T-helper 2 cell treated with Interferon-gamma antibody and Interleukin-4, amounts not matched to agents 100 ng/mL and 5 ng/mL, for 36 hours (primary cell): ENCODE measurements at regions not wholly inside any gene's neighbourhood (a gene's known extent, or its start where the extent isn't known, plus 50 kb on each side); places are given as distances from the start of the nearest gene placed in this dataset.
"Not testable (repeated sequence)": the region's sequence is repeated elsewhere in the genome, so short reads cannot be mapped to it uniquely, and the experiment has no call there.

Experiments used
- intact Hi-C: fragments of 100-400 bp; cut with micrococcal nuclease; formaldehyde crosslinking; loops from one replicate; pipeline ENCODE4 v1.15.1; 2023

DNA sequence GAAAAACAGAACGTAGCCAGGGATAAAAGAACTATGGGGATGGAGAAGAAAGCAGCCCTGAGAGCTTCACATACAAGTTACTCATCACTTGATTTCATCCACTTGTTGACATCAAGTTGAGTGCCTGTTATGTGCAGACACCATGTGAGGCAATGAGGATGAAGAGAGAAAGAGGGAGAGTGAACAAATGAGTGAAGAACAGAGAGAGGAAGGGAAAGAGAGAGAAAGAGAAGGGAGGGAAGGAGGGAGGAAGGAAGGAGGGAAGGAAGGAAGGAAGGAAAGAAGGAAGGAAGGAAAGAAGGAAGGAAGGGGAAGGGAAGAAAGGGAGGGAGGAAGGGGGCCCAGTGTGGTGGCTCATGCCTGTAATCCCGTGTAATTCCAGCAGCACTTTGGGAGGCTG is 72.3 kb upstream of the SMAD3 start:
- intact Hi-C loops: no loop called here

DNA sequence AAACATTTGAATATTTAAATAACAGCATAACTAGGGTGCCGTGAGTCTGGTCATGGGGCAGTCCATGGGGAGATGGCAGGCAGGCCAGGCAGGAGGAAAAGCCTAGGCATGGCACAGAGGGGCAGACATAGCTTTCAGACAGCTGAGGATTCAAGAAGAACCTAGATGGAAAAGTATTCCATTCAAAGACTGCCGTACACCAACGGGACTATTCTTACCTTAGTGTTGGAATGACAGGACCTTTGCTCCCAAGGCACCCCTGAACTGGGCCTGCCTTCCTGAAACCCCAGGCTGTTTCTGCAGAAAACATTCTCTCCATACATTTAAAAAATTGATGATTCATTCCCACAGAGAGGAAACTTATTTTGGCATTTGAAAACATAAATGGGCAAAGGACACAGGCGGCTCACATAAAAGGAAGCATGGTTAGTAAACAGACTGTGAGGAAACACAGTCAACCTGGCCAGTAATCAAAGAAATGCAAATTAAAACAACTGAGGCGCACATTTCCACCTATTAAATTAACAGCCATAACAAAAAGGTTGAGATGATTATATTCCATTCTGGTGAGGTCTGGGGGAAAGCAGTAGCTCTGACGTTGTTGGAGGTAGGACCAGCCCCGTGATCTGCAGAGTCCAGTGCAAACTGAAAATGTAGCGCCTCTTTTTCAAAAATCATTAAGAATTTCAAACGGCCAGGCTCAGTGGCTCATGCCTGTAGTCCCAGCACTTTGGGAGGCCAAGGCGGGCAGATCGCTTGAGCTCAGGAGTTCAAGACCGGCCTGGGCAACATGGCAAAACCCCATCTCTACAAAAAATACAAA is 71.3 kb upstream of the SMAD3 start:
- intact Hi-C loops: no loop called here

DNA sequence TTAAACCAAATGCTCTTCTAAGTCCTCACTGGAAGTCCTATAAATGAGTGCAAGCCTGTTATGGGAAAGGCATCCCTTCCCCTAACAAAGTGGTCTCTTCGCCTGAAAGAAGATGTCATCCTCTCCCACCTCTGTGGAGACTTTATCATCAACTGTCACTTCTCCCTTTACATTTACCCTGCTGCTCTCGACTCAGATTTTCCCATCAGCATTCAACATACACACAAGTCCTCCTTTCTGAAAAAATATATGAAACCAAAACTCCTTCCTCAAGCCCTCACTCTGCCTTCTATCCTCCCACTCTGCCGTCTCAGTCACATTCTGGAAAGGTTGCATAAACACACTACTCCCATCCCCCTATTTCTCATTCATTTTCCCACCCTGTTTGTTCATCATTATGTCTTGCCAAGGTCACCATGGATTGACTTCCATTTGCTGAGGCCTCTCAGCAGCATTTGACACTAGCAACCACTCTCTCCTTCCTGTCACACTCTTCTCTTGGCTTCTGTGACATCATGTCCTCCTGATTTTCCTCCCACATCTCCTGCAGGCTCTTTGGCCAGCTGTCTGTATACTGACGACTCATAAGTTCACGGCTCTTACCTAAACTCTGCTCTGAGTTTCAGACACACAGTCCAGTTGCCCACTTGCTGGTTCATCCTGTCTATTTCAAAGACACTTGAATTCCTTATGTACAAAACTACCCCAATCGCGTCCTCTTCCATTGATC is 70.3 kb upstream of the SMAD3 start:
- intact Hi-C loops: no loop called here

- intact Hi-C loops: no loop called here
Observed at GRCh38 chr15:66996094-66996493, 69.3 kb upstream of the SMAD3 start.

DNA sequence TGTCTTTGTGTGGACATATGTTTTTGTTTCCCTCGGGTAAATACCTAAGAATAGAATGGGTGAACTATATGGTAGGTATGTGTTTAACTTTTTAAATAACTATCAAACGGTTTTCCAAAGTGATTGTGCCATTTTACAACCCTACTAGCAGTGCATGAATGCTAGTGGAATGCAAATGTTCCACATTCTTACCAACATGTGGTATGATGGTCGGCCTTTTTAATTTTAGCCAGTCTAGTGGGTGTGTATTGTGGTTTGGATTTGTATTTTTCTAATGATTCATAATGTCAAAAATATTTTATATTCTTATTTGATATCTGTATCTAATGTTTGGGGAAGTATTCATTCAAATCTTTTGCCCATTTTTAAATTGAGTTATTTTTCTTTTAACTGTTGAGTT is 68.2 kb upstream of the SMAD3 start:
- intact Hi-C loops: no loop called here

DNA sequence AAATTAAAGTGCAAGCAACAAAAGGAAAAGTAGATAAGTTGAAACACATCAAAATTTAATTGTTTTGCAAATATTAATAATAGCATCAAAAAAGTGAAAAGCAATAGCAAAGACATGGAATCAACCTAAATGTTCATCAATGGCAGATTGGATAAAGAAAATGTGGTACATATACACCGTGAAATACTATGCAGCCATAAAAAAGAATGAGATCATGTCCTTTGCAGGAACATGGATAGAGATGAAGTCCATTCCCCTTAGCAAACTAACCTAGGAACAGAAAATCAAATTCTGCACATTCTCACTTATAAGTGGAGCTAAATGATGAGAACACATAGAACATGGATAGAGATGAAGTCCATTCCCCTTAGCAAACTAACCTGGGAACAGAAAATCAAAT is 67.2 kb upstream of the SMAD3 start:
- intact Hi-C loops: not testable (repeated sequence)

DNA sequence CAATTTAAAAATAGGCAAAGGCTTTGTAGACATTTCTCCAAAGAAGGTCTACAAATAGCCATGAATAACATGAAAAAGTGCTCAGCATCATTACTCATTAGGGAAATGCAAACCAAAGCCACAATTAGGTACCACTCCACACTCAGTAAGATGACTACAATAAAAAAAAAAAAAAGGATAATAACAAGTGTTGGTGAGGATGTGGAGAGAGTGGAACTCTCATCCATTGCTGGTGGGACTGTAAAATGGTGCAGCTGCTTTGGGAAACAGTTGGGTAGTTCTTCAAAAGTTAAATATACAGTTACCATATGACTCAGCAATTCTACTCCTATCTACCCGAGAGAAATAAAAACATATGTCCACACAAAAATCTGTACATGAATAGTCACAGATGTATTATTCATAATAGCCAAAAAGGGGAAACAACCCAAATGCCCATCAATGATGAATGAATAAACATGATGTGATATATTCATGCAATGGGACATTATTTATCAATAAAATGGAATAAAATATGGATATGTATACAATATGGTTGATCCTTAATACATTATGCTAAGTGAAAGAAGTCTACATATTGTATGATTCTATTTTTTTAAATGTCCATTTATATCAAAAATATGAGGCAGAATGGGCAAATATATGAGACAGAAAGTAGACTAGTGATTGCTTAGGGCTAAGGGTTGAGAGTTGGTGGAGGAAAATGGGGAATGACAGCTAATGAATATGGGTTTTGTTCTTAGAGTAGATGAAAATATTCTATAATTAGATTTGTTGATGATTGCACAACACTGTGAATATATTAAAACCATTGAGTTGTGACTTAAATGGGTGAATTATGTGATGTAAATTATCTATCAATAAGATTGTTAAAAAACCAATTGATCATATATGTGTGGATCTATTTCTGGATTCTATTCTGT is 66.1 kb upstream of the SMAD3 start:
- intact Hi-C loops: no loop called here

DNA sequence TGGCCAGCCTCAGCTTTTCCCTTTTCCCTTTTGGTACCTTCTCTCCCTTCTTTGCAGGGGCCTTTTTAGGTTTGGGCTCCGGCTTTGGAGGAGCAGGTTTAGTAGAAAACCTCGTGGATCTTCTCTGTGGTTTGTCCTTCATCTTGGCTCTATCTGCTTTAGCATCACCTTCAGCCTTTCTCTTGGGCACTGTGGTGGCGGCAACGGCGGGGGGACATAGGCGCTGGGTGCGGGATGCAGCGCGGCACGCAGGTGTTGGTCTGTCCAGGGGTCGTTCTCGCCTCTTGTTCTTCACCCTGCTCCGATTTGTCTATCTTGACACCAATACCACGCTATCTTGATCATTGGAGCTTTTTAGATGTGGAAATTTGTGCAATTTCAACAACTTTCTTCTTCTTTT is 64.5 kb upstream of the SMAD3 start:
- intact Hi-C loops: no loop called here

GRCh38 chr15:67002368-67002767 is 63.0 kb upstream of the SMAD3 start:
- intact Hi-C loops: no loop called here

- intact Hi-C loops: no loop called here
Observed at GRCh38 chr15:67003586-67003985, 61.8 kb upstream of the SMAD3 start.

- intact Hi-C loops: no loop called here
Observed at GRCh38 chr15:67004142-67004541, 61.3 kb upstream of the SMAD3 start.

GRCh38 chr15:67005294-67005996 is 60.0 kb upstream of the SMAD3 start:
- intact Hi-C loops: no loop called here

DNA sequence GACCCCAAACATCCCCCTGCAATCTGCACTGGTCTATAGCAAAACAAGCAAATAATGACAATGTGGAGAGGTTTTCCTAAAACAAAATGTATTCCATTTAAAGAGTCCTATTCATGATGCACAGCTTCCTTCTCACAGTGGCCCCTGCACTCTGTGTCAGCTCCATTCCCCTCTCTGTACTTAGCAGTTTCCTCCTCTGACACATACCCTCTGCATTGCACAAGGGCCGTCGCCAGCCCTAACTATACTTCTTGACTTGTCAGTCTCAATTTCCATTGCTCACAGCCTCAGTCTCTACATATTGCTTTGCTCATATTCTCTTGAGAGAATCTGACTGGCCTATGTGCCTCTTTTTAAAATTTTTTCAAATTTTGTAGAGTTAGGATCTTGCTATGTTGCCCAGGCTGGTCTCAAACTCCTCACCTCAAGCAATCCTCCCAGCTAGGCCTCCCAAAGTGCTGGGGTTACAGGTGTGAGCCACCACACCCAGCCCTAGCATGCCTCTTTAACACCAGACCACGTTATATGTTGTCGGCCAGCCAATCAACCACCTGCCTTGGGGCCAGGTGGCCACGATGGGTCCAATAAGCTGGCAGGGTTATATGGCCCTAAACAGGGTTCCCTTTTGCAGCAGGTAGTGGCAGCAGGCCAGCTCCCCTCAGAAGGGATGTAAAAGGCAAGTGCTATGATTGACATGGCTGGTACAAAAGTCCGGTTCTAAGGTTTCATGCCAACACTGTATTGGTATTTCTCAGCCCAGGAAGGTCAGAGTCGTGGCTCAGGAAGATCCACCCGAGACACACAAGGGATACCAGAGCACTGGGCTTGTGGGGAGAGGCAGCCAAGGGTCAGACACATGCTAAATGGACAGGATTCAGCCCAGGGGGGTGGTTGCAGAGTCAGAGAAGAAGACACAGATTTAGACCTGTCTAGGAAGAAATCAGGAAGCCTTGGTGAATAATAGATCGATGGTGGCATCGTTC is 59.0 kb upstream of the SMAD3 start:
- intact Hi-C loops: no loop called here

DNA sequence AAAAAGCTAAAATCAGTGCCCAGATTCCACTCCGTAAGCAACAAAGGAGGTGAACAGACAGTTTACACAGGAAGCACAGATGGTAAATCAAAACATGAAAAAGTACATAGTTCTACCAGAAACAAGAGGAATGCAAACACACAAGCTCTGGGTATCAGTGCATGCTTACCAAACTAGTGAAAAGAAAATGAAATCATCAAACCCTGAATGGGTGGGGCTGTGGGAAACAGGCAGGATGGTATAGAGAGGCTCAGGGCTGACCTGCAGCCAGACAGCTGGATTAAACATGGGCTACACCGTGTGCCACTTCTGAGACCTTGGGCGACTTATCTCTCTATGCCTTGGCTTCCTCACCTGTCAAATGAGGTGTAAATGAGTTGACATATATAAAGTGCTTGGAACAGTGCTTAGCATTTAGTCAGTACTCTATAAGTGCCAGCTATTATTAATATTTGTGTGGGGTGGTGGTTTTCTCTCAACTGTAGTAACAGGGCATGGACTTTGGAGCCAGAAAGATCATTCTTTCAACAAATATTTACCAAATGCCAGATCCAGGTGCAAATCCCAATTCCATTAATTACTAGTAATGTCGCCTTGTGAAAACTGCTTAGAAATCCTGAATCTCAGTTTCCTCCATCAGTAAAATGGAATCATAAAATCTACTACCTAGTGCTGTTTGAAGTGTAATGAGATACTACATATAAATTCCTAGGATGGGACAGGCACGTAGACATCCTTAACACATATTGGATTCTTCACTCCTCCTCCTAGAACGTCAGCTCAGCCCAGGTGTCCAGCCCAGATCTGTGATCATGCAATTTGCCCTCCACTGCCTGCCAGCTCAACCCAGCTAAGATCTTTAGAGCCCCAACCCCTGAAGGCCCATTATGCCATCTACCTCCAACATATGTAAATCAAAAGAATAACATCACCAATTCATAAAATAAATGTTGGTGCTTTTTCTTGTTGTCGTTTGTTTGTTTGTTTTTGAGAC is 55.5 kb upstream of the SMAD3 start:
- intact Hi-C loops: no loop called here

DNA sequence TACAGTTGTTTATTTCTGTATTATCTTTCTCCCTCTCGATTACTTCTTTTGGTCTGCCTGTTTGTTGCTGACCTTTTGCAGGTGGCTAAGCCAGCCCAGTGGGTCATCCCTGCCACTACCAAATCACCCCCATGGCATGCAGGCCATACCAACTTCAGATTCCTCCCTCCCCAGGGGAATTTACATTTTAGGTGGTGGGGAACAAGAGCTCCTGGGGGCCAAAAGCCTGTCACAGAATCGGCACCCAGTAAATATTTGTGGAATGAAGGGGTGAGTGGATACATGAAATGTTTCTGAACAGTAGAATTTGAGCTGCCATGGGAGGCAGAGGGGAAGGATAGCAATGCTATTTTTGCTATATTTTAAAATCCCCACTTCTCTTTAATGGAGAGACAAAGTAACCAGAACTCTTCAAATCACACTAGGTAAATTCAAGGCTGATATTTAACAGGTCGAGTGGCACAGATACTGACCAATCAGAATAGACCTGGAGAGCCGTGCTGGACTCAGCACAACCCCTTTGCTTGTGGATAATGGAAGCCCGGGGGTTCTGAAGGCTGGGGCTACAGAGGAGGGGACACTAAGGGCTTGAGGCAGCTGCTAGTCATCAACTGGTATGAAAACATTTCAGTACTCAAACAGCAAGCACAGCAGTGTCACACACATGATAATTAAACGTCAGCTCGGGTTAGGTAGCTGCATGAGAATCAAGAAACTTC is 54.3 kb upstream of the SMAD3 start:
- intact Hi-C loops: no loop called here

DNA sequence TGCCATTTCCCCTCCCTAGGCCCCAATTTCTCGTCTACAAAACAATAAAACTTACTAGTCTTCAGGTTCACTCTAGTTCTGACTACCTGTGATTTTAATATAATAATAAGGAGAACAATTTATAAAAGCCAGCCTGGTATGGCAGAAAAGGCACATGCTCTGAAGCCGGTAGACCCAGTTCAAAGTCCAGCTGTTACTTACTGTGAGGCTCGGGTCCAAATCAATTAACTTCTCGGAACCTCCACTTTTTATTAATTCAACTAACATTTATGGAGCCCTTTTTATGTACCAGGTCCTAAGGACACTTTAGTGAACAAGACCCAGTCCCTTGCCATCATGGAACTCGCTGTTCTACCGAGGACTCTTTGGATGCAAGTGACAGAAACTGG is 53.8 kb upstream of the SMAD3 start:
- intact Hi-C loops: no loop called here

DNA sequence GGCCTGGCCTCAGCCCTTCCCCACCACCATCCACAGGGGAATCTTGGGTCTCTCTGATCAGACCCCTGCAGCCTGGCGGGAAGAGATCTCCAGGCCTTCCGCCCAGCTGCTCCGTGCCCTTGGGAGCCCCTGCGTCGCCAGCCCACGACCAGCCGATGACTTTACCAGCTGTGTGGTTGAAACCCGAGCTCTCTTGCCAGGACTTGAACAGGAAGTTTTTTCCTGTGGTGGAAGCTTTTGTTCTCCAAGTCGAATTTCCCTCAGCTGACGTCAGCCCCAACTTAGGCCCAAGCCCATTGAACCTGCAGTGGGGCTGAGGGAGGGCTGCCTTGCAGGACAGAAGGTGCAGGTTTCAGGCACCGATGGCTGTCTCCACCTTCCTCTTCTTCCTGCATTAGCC is 51.7 kb upstream of the SMAD3 start:
- intact Hi-C loops: no loop called here
